Adrenal gland (tissue), 5 donors: ENCODE measurements at regions not wholly inside any gene's neighbourhood (a gene's known extent, or its start where the extent isn't known, plus 50 kb on each side); places are given as distances from the start of the nearest gene placed in this dataset.

Experiments used
- CTCF ChIP-seq, 6 experiments: fragments of 450-650 bp in 4 of 6; fragments of 200-600 bp in 2 of 6; sonication (generic) in 1 of 6; IDR thresholded peaks; 1 replicate in 5 of 6; 2 replicates in 1 of 6; pipeline versions ENCODE4 v1.5.1 to v1.8.0; 2016 to 2021; ENCODE audit warnings: antibody characterized with exemption in 6 of 6, mild to moderate bottlenecking in 2 of 6, moderate library complexity in 1 of 6
- POLR2A ChIP-seq, 2 donors: fragments of 450-650 bp; IDR thresholded peaks; one replicate each; pipeline ENCODE4 v1.6.1; 2017; ENCODE audit warnings: antibody characterized with exemption in 2 of 2, mild to moderate bottlenecking in 2 of 2, moderate library complexity in 1 of 2
- donor health status: DM: no; HTN: no; CAD: no.

DNA sequence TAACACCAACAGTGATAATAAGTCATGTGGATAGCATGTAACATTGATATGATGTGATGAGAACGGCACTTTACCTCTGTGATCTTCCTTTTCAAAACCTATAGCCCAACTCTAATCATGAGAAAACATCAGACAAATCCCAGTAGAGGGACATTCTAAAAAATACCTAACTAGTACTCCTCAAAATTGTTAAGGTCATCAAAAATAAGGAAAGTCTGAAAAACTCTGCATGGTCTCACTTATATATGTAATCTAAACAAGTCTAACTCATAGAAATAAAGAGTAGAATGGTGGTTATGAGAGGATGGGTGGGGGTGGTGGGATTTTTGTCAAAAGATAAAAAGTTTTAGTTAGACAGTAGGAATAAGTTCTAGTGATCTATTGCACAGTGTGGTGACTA lies 243.9 kb upstream of the GRIA3 start:
- no peak for TF ChIP-seq CTCF (IDR thresholded peaks at IDR 0.05)
- TF ChIP-seq POLR2A (IDR thresholded peaks at IDR 0.05), result no peak
